C4-2B (cell line): ENCODE measurements at regions not wholly inside any gene's neighbourhood (a gene's known extent, or its start where the extent isn't known, plus 50 kb on each side); places are given as distances from the start of the nearest gene placed in this dataset.

Experiments used
- ZFX ChIP-seq: fragments of 450-650 bp; IDR thresholded peaks from 2 replicates; pipeline ENCODE4 v1.6.1; 2017
- TF ChIP-seq, protein P1 (sequence below): fragments of 450-650 bp; conservative IDR thresholded peaks from 2 replicates; pipeline ENCODE4 v1.5.1; 2017; ENCODE audit warnings: mild to moderate bottlenecking

DNA sequence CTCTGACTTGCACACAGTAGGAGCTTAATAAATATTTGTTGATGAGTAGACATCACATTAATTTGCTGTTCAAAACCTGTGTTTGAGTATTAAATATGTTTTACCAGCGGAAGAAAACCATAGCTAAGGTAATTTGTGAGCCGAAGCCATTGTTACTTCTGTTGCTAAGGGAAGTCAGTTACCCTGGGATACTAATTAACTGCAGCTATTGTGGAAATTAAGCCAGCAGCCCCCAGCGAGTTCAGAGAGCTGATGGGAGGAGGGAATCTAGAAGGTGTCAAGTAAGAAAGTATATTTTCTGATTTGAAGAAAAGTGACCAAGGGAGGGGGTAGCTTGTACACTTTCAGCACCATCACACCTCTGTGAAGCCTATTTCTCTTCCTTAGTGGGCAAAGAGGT is 76.7 kb upstream of the IGSF1 start:
- TF ChIP-seq, protein P1, sequence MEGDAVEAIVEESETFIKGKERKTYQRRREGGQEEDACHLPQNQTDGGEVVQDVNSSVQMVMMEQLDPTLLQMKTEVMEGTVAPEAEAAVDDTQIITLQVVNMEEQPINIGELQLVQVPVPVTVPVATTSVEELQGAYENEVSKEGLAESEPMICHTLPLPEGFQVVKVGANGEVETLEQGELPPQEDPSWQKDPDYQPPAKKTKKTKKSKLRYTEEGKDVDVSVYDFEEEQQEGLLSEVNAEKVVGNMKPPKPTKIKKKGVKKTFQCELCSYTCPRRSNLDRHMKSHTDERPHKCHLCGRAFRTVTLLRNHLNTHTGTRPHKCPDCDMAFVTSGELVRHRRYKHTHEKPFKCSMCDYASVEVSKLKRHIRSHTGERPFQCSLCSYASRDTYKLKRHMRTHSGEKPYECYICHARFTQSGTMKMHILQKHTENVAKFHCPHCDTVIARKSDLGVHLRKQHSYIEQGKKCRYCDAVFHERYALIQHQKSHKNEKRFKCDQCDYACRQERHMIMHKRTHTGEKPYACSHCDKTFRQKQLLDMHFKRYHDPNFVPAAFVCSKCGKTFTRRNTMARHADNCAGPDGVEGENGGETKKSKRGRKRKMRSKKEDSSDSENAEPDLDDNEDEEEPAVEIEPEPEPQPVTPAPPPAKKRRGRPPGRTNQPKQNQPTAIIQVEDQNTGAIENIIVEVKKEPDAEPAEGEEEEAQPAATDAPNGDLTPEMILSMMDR, result no peak
- no peak for TF ChIP-seq ZFX
